Mucosa of descending colon (tissue), 3 donors: ENCODE measurements at regions not wholly inside any gene's neighbourhood (a gene's known extent, or its start where the extent isn't known, plus 50 kb on each side); places are given as distances from the start of the nearest gene placed in this dataset.

Experiments
- ATAC-seq: fragments of 200-7000 bp; cut with Tn5 transposase; one replicate; pipeline ENCODE4 v1.9.1; 2020; ENCODE audit warnings: mild to moderate bottlenecking, moderate library complexity
- DNase-seq, 3 donors: peaks; one replicate each; pipeline ENCODE4 v3.0.0-alpha.2; 2020
- H3K36me3 ChIP-seq: fragments of 200-600 bp; one replicate; pipeline ENCODE4 v1.8.0; 2021; ENCODE audit warnings: low read depth, mild to moderate bottlenecking
- H3K4me1 ChIP-seq: fragments of 200-600 bp; one replicate; pipeline ENCODE4 v1.8.0; 2021; ENCODE audit warnings: low read depth, mild to moderate bottlenecking
- H3K4me3 ChIP-seq: fragments of 200-600 bp; one replicate; pipeline ENCODE4 v1.8.0; 2021; ENCODE audit warnings: mild to moderate bottlenecking
- H3K9me3 ChIP-seq: fragments of 200-600 bp; one replicate; pipeline ENCODE4 v1.8.0; 2021; ENCODE audit warnings: mild to moderate bottlenecking
- intact Hi-C, 2 donors: fragments of 100-400 bp; cut with DNase I in 1 of 2; cut with micrococcal nuclease in 1 of 2; formaldehyde crosslinking; loops; one replicate each; pipeline versions ENCODE4 v1.11.0 to v1.11.1; 2022; cut with DNase I, micrococcal nuclease
- TF ChIP-seq, protein P1 (sequence below): fragments of 200-600 bp; IDR thresholded peaks from one replicate; pipeline ENCODE4 v1.8.0; 2022; ENCODE audit warnings: antibody characterized with exemption, mild to moderate bottlenecking
- donor health status: DM: no; HTN: no; CAD: no; lungs with moderate emphysema.
- donor health status: DM: no; HTN: no; CAD: no.
- donor health status: DM: no; HTN: yes; CAD: no.

DNA sequence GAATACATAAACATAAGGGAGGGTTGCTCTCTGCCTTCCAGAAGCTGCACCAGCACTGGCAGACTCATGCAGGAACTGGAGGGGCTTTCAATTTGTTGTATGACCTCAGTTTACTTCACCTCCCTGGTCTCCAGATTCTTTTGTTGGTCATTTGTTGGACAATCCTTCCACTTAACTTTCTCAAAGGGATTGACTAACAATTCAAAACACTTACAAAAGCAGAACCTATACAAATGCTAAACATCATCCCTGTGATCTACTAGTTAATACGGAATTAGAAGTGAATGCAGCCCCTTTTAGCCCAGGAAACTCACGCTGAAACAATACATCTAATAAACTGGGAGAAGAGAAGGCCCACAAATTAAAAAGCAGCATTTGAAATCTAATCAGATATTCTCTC, 404.6 kb upstream of the BRINP1 start:
- no peak for ATAC-seq
- no peak for DNase-seq
- H3K9me3 ChIP-seq: no peaks in the 10 kb centered on the region

DNA sequence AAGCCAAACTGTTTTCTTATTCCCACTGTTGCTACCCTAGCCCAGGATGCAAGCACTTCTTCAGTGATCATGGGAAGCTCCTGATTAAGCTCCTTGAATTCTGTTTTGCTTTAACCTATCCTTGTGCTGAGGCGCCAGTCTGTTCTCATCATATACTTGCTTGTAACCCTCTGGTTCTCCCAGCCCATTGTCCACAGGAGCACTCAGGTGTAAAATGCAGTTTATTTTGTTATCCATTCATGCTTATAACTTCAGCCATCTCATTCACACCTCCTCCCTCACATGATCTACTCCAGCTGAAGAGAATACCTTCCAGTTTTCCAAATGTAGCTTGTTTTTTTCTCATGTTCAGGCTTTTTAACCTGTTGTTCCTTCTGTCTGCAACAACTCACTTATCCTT, 402.1 kb upstream of the BRINP1 start:
- H3K4me3 ChIP-seq: no peak overlapping the region
- TF ChIP-seq, protein P1, sequence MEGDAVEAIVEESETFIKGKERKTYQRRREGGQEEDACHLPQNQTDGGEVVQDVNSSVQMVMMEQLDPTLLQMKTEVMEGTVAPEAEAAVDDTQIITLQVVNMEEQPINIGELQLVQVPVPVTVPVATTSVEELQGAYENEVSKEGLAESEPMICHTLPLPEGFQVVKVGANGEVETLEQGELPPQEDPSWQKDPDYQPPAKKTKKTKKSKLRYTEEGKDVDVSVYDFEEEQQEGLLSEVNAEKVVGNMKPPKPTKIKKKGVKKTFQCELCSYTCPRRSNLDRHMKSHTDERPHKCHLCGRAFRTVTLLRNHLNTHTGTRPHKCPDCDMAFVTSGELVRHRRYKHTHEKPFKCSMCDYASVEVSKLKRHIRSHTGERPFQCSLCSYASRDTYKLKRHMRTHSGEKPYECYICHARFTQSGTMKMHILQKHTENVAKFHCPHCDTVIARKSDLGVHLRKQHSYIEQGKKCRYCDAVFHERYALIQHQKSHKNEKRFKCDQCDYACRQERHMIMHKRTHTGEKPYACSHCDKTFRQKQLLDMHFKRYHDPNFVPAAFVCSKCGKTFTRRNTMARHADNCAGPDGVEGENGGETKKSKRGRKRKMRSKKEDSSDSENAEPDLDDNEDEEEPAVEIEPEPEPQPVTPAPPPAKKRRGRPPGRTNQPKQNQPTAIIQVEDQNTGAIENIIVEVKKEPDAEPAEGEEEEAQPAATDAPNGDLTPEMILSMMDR: no peak
- intact Hi-C loops: no loop called here
- DNase-seq (no peak), ATAC-seq (no peak)
- H3K36me3 ChIP-seq: no peaks in the 10 kb centered on the region
- no peaks in the 10 kb centered on the region for H3K9me3 ChIP-seq
- no peaks in the 10 kb centered on the region for H3K4me1 ChIP-seq

More for the DNA sequence above, 404.6 kb upstream of the BRINP1 start:
- intact Hi-C loops: no loop called here
- no peaks in the 10 kb centered on the region for H3K4me1 ChIP-seq
- TF ChIP-seq, protein P1: no peak
- no peak overlapping the region for H3K4me3 ChIP-seq
- no peaks in the 10 kb centered on the region for H3K36me3 ChIP-seq

DNA sequence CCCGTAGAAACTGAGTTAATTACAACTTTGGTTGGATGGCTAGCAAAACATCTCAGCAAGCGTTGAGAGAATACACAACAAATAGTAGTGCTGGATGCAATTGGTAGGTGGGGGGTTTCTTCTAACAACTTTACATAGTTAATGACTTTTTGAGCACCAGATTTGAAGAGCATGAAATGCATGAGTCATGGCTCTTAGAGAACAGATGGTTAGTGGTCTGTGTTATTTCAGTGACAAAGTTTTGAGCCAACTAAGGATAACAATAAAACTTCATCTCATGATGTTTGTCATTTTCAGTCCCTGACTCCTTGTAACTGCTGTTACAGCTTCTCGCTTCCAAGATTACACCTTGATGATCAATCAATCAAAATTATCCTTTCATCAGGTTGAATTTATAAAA, 399.0 kb upstream of the BRINP1 start:
- Histone ChIP-seq H3K4me1 (no peaks in the 10 kb centered on the region), H3K4me3 (no peak overlapping the region), H3K36me3 (no peaks in the 10 kb centered on the region), H3K9me3 (no peaks in the 10 kb centered on the region)
- intact Hi-C loops: no loop called here
- ATAC-seq (no peak), DNase-seq (no peak)
- TF ChIP-seq, protein P1: no peak

DNA sequence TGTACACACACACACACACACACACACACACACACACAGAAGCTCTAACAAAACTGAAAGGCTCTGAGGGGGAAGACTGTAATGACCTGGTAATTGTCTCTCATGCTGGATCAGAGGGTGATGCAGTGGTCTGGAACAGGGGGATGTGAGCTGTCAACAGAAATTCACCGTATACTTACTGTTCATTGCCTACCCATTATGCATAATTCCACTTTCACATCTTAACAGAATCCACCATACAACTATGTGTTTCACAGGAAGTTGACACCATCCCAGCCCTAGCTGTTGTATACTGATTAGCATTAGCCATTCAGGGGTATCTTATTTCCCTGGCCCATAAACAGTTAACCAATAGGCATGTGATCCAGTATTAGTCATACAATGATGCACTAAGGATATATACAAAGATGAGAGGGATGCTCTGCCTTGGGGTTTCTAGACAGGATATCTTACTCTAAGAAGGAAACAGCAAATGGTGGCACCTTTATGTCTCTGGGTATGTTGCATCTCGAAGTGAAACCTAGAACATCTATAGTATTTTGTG, 396.5 kb upstream of the BRINP1 start:
- Histone ChIP-seq H3K9me3 (no peaks in the 10 kb centered on the region), H3K4me3 (no peak overlapping the region), H3K4me1 (no peaks in the 10 kb centered on the region), H3K36me3 (no peaks in the 10 kb centered on the region)
- DNase-seq (no peak), ATAC-seq (no peak)
- TF ChIP-seq, protein P1: no peak
- intact Hi-C loops: no loop called here

DNA sequence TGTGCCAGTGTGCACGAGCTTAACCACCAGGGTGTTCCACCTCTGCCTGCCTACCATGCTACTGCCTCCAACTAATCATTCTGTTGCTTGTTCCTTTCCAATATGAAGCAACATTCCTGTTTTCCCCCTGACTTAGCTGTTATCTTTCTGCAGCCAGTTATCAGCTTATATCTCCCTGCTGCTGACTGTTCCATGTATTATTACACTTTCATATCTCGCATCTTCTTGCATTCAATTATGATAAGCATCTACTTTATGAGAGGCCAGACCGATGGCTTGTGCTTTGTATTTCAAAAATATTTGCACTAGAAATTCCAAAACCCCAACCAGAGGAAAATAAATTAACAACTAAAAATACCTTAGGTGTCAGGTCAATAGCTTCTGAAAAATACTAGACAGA, 394.0 kb upstream of the BRINP1 start:
- no peak for DNase-seq
- H3K4me1 ChIP-seq: no peaks in the 10 kb centered on the region
- intact Hi-C loops: no loop called here
- ATAC-seq: no peak
- no peaks in the 10 kb centered on the region for H3K9me3 ChIP-seq
- TF ChIP-seq, protein P1: no peak
- H3K36me3 ChIP-seq: no peaks in the 10 kb centered on the region
- H3K4me3 ChIP-seq: no peak overlapping the region

DNA sequence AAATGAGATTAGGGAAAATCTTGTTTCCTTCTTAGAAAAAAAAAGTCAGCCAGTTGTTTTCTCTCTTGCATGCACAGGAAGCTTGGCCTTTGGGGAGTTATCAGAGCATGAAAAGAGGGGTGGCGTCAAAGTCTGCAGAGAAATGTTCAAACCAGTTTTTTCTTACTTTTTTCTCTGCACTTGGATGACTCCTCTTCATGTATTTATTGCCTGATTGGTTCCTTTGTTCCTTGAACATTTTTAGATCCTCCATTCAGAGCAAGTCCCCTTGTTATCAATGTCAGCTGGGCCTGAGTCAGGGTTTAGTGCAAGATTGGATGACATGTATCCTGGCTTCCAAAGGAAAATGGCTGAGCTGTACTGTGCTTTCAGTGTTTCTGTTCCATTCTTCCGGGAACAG, 392.6 kb upstream of the BRINP1 start:
- H3K4me3 ChIP-seq: no peak overlapping the region
- TF ChIP-seq, protein P1: no peak
- no peak for ATAC-seq
- no peaks in the 10 kb centered on the region for H3K9me3 ChIP-seq
- intact Hi-C loops: no loop called here
- no peaks in the 10 kb centered on the region for H3K4me1 ChIP-seq
- no peak for DNase-seq
- H3K36me3 ChIP-seq: no peaks in the 10 kb centered on the region
